ENCODE measurements at regions not wholly inside any gene's neighbourhood (a gene's known extent, or its start where the extent isn't known, plus 50 kb on each side); places are given as distances from the start of the nearest gene placed in this dataset.

DNA sequence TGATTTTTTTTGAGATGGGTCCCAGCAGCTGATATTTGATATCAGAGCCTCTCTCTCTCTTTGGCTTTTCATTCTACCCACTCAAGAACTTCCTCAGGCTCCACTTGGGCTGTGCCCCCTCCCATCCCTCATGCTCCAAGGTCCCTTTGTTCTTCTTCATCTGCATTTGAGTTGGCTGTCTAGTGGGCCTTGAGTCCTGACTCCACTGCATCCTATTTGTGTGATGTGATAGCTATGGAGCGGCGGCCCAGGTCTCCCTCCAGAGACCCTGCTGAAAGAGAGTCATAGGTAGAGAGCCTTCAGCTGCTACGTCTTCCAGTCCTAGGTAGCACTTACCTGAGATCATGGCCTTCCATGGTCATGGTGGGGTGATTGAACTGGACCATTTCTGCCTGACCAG is 123.1 kb upstream of the VRK1 start:
- no peak overlapping the region for H3K4me3 ChIP-seq (ENCODE audit: low read length)
- peaks cover 8% of the 10 kb centered on the region for H3K27me3 ChIP-seq (ENCODE audit: control insufficient read depth, insufficient read depth, low read length, poor library complexity, severe bottlenecking)
- no peak overlapping the region for H3K27ac ChIP-seq (ENCODE audit: low read depth, low read length)
- TF ChIP-seq, protein P1, sequence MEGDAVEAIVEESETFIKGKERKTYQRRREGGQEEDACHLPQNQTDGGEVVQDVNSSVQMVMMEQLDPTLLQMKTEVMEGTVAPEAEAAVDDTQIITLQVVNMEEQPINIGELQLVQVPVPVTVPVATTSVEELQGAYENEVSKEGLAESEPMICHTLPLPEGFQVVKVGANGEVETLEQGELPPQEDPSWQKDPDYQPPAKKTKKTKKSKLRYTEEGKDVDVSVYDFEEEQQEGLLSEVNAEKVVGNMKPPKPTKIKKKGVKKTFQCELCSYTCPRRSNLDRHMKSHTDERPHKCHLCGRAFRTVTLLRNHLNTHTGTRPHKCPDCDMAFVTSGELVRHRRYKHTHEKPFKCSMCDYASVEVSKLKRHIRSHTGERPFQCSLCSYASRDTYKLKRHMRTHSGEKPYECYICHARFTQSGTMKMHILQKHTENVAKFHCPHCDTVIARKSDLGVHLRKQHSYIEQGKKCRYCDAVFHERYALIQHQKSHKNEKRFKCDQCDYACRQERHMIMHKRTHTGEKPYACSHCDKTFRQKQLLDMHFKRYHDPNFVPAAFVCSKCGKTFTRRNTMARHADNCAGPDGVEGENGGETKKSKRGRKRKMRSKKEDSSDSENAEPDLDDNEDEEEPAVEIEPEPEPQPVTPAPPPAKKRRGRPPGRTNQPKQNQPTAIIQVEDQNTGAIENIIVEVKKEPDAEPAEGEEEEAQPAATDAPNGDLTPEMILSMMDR (conservative IDR thresholded peaks at IDR 0.05): no peak
- WGBS, 2 experiments (ENCODE audit: insufficient coverage in 1 of 2, insufficient read length in 1 of 2): 84 to 86% methylated on average over 1 to 3 of the region's 3 CpGs
- H3K4me1 ChIP-seq (ENCODE audit: control insufficient read depth, insufficient read depth, low read length): no peaks in the 10 kb centered on the region
- no peak for DNase-seq
- no peak overlapping the region for H3K27ac Mint-ChIP-seq
- H3K36me3 Mint-ChIP-seq (ENCODE audit: low read depth): no peaks in the 10 kb centered on the region
- no peak overlapping the region for H3K4me3 Mint-ChIP-seq
- H3K9me3 ChIP-seq (ENCODE audit: control insufficient read depth, low read length): peaks cover 5% of the 10 kb centered on the region
- no peak overlapping the region for H3K9ac ChIP-seq (ENCODE audit: extremely low read depth, low read length, poor library complexity, severe bottlenecking)
- H3K36me3 ChIP-seq (ENCODE audit: control insufficient read depth, insufficient read depth, low read length): no peaks in the 10 kb centered on the region
- H3K9me3 Mint-ChIP-seq: no peaks in the 10 kb centered on the region
- H3K27me3 Mint-ChIP-seq (ENCODE audit: insufficient read depth): peaks cover 38% of the 10 kb centered on the region
- H3K4me1 Mint-ChIP-seq: peaks cover 6% of the 10 kb centered on the region

DNA sequence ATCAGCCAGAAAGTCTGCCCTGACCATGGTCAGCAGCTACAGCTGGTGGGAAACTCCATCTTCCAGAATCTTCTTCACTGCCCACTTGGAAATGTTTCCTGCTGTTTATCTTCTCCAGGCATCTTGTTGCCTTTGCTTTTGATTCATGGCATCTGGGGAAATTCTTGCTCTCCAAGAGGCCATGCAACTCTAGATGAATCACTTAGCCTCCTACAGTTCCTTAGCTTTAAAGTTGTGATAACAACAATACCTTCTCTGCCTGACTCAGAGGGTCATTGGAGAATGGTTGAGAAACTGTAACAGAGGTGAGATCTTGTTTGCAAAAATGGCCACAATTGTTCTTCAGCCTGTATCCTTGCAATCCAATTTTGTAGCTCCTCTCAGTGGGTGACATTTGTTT is 121.0 kb upstream of the VRK1 start:
- TF ChIP-seq, protein P1 (conservative IDR thresholded peaks at IDR 0.05): no peak
- H3K27ac ChIP-seq (ENCODE audit: low read depth, low read length): no peak overlapping the region
- peaks cover under 1% of the 10 kb centered on the region for H3K27me3 ChIP-seq (ENCODE audit: control insufficient read depth, insufficient read depth, low read length, poor library complexity, severe bottlenecking)
- H3K36me3 ChIP-seq (ENCODE audit: control insufficient read depth, insufficient read depth, low read length): no peaks in the 10 kb centered on the region
- H3K27ac Mint-ChIP-seq: no peak overlapping the region
- no peak for DNase-seq
- no peaks in the 10 kb centered on the region for H3K9me3 Mint-ChIP-seq
- H3K4me3 ChIP-seq (ENCODE audit: low read length): no peak overlapping the region
- H3K4me1 Mint-ChIP-seq: peaks cover 6% of the 10 kb centered on the region
- H3K4me3 Mint-ChIP-seq: no peak overlapping the region
- no peaks in the 10 kb centered on the region for H3K36me3 Mint-ChIP-seq (ENCODE audit: low read depth)
- H3K4me1 ChIP-seq (ENCODE audit: control insufficient read depth, insufficient read depth, low read length): no peaks in the 10 kb centered on the region
- peaks cover 45% of the 10 kb centered on the region for H3K27me3 Mint-ChIP-seq (ENCODE audit: insufficient read depth)
- H3K9me3 ChIP-seq (ENCODE audit: control insufficient read depth, low read length): peaks cover 11% of the 10 kb centered on the region
- H3K9ac ChIP-seq (ENCODE audit: extremely low read depth, low read length, poor library complexity, severe bottlenecking): no peak overlapping the region

DNA sequence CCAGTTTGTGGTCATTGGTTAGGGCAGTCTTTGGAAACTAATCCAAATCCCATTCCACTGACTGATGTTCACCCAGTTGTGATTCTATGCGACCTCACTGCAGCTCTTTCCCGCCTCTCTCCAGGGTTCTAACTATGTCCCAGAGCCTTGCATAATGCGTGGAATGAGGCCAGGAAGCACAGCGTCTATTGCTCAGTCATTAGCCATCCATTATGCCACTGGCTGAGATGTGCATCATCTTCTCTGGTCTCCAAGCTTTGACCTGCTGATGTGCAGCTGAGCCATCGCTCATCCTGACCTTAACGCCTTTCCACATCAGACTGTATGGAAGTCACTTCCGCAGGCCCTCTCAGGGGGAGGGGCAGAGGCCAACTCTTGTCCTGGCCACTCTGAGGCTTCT is 115.4 kb upstream of the VRK1 start:
- H3K4me3 Mint-ChIP-seq: no peak overlapping the region

More for the DNA sequence above, 115.4 kb upstream of the VRK1 start:
- Mint-ChIP-seq H3K9me3 (no peaks in the 10 kb centered on the region), H3K27ac (no peak overlapping the region), H3K27me3 (ENCODE audit: insufficient read depth) (peaks cover 75% of the 10 kb centered on the region), H3K4me1 (peaks cover 6% of the 10 kb centered on the region), H3K36me3 (ENCODE audit: low read depth) (no peaks in the 10 kb centered on the region)
- H3K9me3 ChIP-seq (ENCODE audit: control insufficient read depth, low read length): peaks cover 8% of the 10 kb centered on the region
- no peak overlapping the region for H3K9ac ChIP-seq (ENCODE audit: extremely low read depth, low read length, poor library complexity, severe bottlenecking)
- no peaks in the 10 kb centered on the region for H3K36me3 ChIP-seq (ENCODE audit: control insufficient read depth, insufficient read depth, low read length)
- TF ChIP-seq, protein P1 (conservative IDR thresholded peaks at IDR 0.05): no peak
- WGBS, 2 experiments (ENCODE audit: insufficient coverage in 1 of 2, insufficient read length in 1 of 2): 86 to 89% methylated on average over 7 of the region's 7 CpGs
- no peak overlapping the region for H3K4me3 ChIP-seq (ENCODE audit: low read length)
- DNase-seq: no peak
- no peaks in the 10 kb centered on the region for H3K4me1 ChIP-seq (ENCODE audit: control insufficient read depth, insufficient read depth, low read length)
- H3K27me3 ChIP-seq (ENCODE audit: control insufficient read depth, insufficient read depth, low read length, poor library complexity, severe bottlenecking): peaks cover 28% of the 10 kb centered on the region
- H3K27ac ChIP-seq (ENCODE audit: low read depth, low read length): no peak overlapping the region
